H1 (cell line): ENCODE measurements at regions not wholly inside any gene's neighbourhood (a gene's known extent, or its start where the extent isn't known, plus 50 kb on each side); places are given as distances from the start of the nearest gene placed in this dataset.

ENCODE experiments used
- CTCF ChIA-PET: fragments of 300-600 bp; sonication (Branson Sonifier 250); formaldehyde crosslinking; loops from one replicate; lab custom pipeline; 2021; ENCODE audit not compliant: partially characterized antibody; lab: Charles Lee
- POLR2A ChIA-PET: fragments of 300-600 bp; sonication (Branson Sonifier 250); formaldehyde crosslinking; loops from one replicate; lab custom pipeline; 2021; ENCODE audit warnings: inconsistent platforms; ENCODE audit not compliant: partially characterized antibody; lab: Charles Lee
- DNase-seq, 2 experiments: peaks; one replicate each; pipeline versions ENCODE4 v3.0.0 to v3.0.0-alpha.2; 2010 to 2022; ENCODE audit warnings: low spot score in 2 of 2, low read depth in 1 of 2, mixed read lengths in 1 of 2
- FAIRE-seq: peaks from 2 replicates; lab custom pipeline; 2011; peaks lifted over from hg19 to GRCh38; lab: Jason Lieb, UNC
- H2AFZ ChIP-seq: 2 replicates; pipeline ENCODE4 v1.8.1; 2012; ENCODE audit warnings: low read length, inconsistent platforms
- H2AK5ac ChIP-seq: 2 replicates; pipeline ENCODE4 v1.6.1; 2013; ENCODE audit warnings: low read depth, low read length
- H2BK120ac ChIP-seq: replicated peaks from 2 replicates; pipeline ENCODE3; 2013; ENCODE audit warnings: low read depth, low read length, inconsistent platforms
- H2BK12ac ChIP-seq: 2 replicates; pipeline ENCODE4 v1.6.1; 2013; ENCODE audit warnings: low read depth, low read length
- H2BK15ac ChIP-seq: 2 replicates; pipeline ENCODE4 v1.6.1; 2013; ENCODE audit warnings: low read length
- H2BK20ac ChIP-seq: 2 replicates; pipeline ENCODE4 v1.6.1; 2013; ENCODE audit warnings: low read length
- H2BK5ac ChIP-seq: 2 replicates; pipeline ENCODE4 v1.6.1; 2013; ENCODE audit warnings: low read depth, low read length
- H3K14ac ChIP-seq: 2 replicates; pipeline ENCODE4 v1.6.1; 2013; ENCODE audit warnings: inconsistent platforms; ENCODE audit not compliant: insufficient read length
- H3K18ac ChIP-seq: 2 replicates; pipeline ENCODE4 v1.6.1; 2013; ENCODE audit warnings: low read length; ENCODE audit errors: extremely low read depth
- H3K23ac ChIP-seq: 2 replicates; pipeline ENCODE4 v1.6.1; 2013; ENCODE audit warnings: inconsistent platforms; ENCODE audit not compliant: insufficient read length
- H3K23me2 ChIP-seq: 2 replicates; pipeline ENCODE4 v1.6.1; 2013; ENCODE audit warnings: low read depth, low read length
- H3K27ac ChIP-seq: 2 replicates; pipeline ENCODE4 v1.6.1; 2011; ENCODE audit warnings: low read depth, low read length, inconsistent platforms
- H3K27me3 ChIP-seq, 4 experiments: replicated peaks in 1 of 4; 1 replicate in 1 of 4; 2 replicates in 3 of 4; pipeline versions ENCODE4 v1.6.1 to v1.8.1; 2011 to 2013; ENCODE audit warnings: low read length in 3 of 4, mild to moderate bottlenecking in 3 of 4, inconsistent platforms in 2 of 4, mixed read lengths in 2 of 4, moderate library complexity in 1 of 4; ENCODE audit not compliant: control insufficient read depth in 3 of 4, insufficient read depth in 3 of 4; ENCODE audit errors: extremely low read depth in 1 of 4
- H3K36me3 ChIP-seq, 4 experiments: 2 replicates each; pipeline versions ENCODE4 v1.6.1 to v1.8.1; 2011 to 2013; ENCODE audit warnings: mild to moderate bottlenecking in 4 of 4, low read length in 3 of 4, moderate library complexity in 2 of 4, control low read depth in 1 of 4, inconsistent platforms in 1 of 4; ENCODE audit not compliant: insufficient read depth in 4 of 4, control insufficient read depth in 2 of 4
- H3K4ac ChIP-seq: replicated peaks from 2 replicates; pipeline ENCODE3; 2013; ENCODE audit warnings: low read length, low read depth, mixed read lengths, inconsistent platforms; ENCODE audit not compliant: insufficient read length
- H3K4me1 ChIP-seq, 4 experiments: replicated peaks in 1 of 4; 1 replicate in 1 of 4; 2 replicates in 3 of 4; pipeline versions ENCODE4 v1.6.1 to v1.8.1; 2011 to 2013; ENCODE audit warnings: low read length in 3 of 4, inconsistent platforms in 2 of 4, mixed read lengths in 1 of 4; ENCODE audit not compliant: insufficient read depth in 4 of 4, control insufficient read depth in 3 of 4
- H3K4me2 ChIP-seq, 2 experiments: 2 replicates each; pipeline versions ENCODE4 v1.6.1 to v1.8.1; 2011 to 2013; ENCODE audit warnings: low read depth in 2 of 2, low read length in 2 of 2, control low read depth in 1 of 2, inconsistent platforms in 1 of 2, mild to moderate bottlenecking in 1 of 2; ENCODE audit not compliant: insufficient read depth in 1 of 2
- H3K4me3 ChIP-seq, 4 experiments: fragments of 200-600, 300-600 bp in 1 of 4; sonication (generic), shearing (Covaris generic), sonication (Bioruptor Twin) in 1 of 4; 2 replicates each; pipeline versions ENCODE4 v1.5.1 to v1.8.1; 2011 to 2016; ENCODE audit warnings: low read length in 4 of 4, low read depth in 3 of 4, control low read depth in 2 of 4, inconsistent platforms in 2 of 4, mild to moderate bottlenecking in 2 of 4, mixed read lengths in 1 of 4, moderate library complexity in 1 of 4; ENCODE audit not compliant: insufficient read depth in 2 of 4; ENCODE audit errors: extremely low read depth in 1 of 4
- H3K56ac ChIP-seq: replicated peaks from 2 replicates; pipeline ENCODE3; 2013; ENCODE audit warnings: low read depth, mild to moderate bottlenecking, mixed read lengths, low read length, inconsistent platforms; ENCODE audit not compliant: insufficient read length
- H3K79me1 ChIP-seq: 2 replicates; pipeline ENCODE4 v1.6.1; 2013; ENCODE audit warnings: low read depth, low read length, control low read depth
- H3K79me2 ChIP-seq, 2 experiments: 2 replicates each; pipeline versions ENCODE4 v1.6.1 to v1.8.1; 2012 to 2013; ENCODE audit warnings: low read length in 2 of 2, mild to moderate bottlenecking in 2 of 2, inconsistent platforms in 1 of 2; ENCODE audit not compliant: insufficient read depth in 2 of 2, control insufficient read depth in 1 of 2
- H3K9ac ChIP-seq, 4 experiments: replicated peaks in 1 of 4; 1 replicate in 1 of 4; 2 replicates in 3 of 4; pipeline versions ENCODE4 v1.6.1 to v1.8.1; 2011 to 2013; ENCODE audit warnings: low read depth in 3 of 4, low read length in 3 of 4, control low read depth in 2 of 4, mild to moderate bottlenecking in 2 of 4, moderate library complexity in 2 of 4, inconsistent platforms in 1 of 4; ENCODE audit errors: extremely low read depth in 1 of 4
- H3K9me3 ChIP-seq, 2 experiments: 2 replicates each; pipeline versions ENCODE4 v1.6.1 to v1.8.1; 2012 to 2013; ENCODE audit warnings: mild to moderate bottlenecking in 2 of 2, moderate library complexity in 2 of 2, control low read depth in 1 of 2, inconsistent platforms in 1 of 2, low read depth in 1 of 2, low read length in 1 of 2, mixed read lengths in 1 of 2; ENCODE audit not compliant: insufficient read depth in 2 of 2
- H4K20me1 ChIP-seq, 2 experiments: replicated peaks in 1 of 2; 2 replicates each; pipeline versions ENCODE3 to v1.8.1; 2011 to 2013; ENCODE audit warnings: inconsistent platforms in 2 of 2, low read length in 2 of 2, mild to moderate bottlenecking in 1 of 2; ENCODE audit not compliant: insufficient read depth in 2 of 2, control insufficient read depth in 1 of 2
- H4K5ac ChIP-seq: 2 replicates; pipeline ENCODE4 v1.6.1; 2013; ENCODE audit warnings: low read length, low read depth, mixed read lengths, inconsistent platforms; ENCODE audit not compliant: insufficient read length
- H4K8ac ChIP-seq: 2 replicates; pipeline ENCODE4 v1.8.0; 2013; ENCODE audit warnings: mild to moderate bottlenecking, moderate library complexity, low read length, inconsistent platforms; ENCODE audit not compliant: insufficient read depth; ENCODE audit errors: extremely low read depth
- H4K91ac ChIP-seq: replicated peaks from 2 replicates; pipeline ENCODE3; 2013; ENCODE audit warnings: low read length, mixed read lengths, inconsistent platforms; ENCODE audit not compliant: insufficient read length
- ASH2L ChIP-seq: fragments of 200-600, 300-600 bp; sonication (generic); IDR thresholded peaks from one replicate; pipeline ENCODE4 v1.7.1; 2017; ENCODE audit warnings: low read length
- BACH1 ChIP-seq: IDR thresholded peaks from 2 replicates; pipeline ENCODE4 v1.6.1; 2012; ENCODE audit warnings: low read length, improper control_type of control experiment
- CBX5 ChIP-seq: fragments of 300-800, 300-1000 bp; sonication (generic); IDR thresholded peaks from 2 replicates; pipeline ENCODE4 v1.7.1; 2016; ENCODE audit warnings: antibody characterized with exemption, low read length, low read depth
- CBX8 ChIP-seq: fragments of 300-800, 300-1000 bp; sonication (generic); IDR thresholded peaks from 2 replicates; pipeline ENCODE4 v1.7.1; 2016; ENCODE audit warnings: low read depth, low read length, borderline replicate concordance
- KDM1A ChIP-seq: fragments of 200-600, 300-600 bp; sonication (generic); IDR thresholded peaks from 2 replicates; pipeline ENCODE4 v1.7.1; 2016; ENCODE audit warnings: mild to moderate bottlenecking, low read length, borderline replicate concordance
- MAFK ChIP-seq: IDR thresholded peaks from 2 replicates; pipeline ENCODE4 v1.6.1; 2012; ENCODE audit warnings: low read depth, mild to moderate bottlenecking, improper control_type of control experiment, low read length
- NANOG ChIP-seq: IDR thresholded peaks from 2 replicates; pipeline ENCODE4 v1.6.1; 2011; ENCODE audit warnings: low read length, low read depth, mild to moderate bottlenecking, inconsistent platforms; ENCODE audit not compliant: insufficient read depth, poor library complexity, severe bottlenecking
- POLR2A ChIP-seq, 2 experiments: IDR thresholded peaks; 1 replicate in 1 of 2; 2 replicates in 1 of 2; pipeline ENCODE4 v1.6.1; 2011; ENCODE audit warnings: low read depth in 2 of 2, low read length in 2 of 2, mild to moderate bottlenecking in 2 of 2; ENCODE audit errors: control extremely low read depth in 1 of 2
- POLR2AphosphoS5 ChIP-seq: IDR thresholded peaks from 2 replicates; pipeline ENCODE4 v1.6.1; 2011; ENCODE audit warnings: low read depth, low read length
- RAD21 ChIP-seq, 2 experiments: IDR thresholded peaks in 1 of 2; conservative IDR thresholded peaks in 1 of 2; 2 replicates each; pipeline ENCODE4 v1.6.1; 2011; ENCODE audit warnings: low read depth in 2 of 2, low read length in 2 of 2, improper control_type of control experiment in 1 of 2, inconsistent platforms in 1 of 2, mild to moderate bottlenecking in 1 of 2, moderate library complexity in 1 of 2
- RXRA ChIP-seq: IDR thresholded peaks from 2 replicates; pipeline ENCODE4 v1.6.1; 2011; ENCODE audit warnings: low read depth, mild to moderate bottlenecking, low read length, moderate library complexity; ENCODE audit not compliant: insufficient read depth
- TBP ChIP-seq: IDR thresholded peaks from 2 replicates; pipeline ENCODE4 v1.6.1; 2011; ENCODE audit warnings: low read depth, low read length, improper control_type of control experiment
- WGBS, 2 experiments: shearing (Covaris generic) in 1 of 2; methylation state at CpG; one replicate each; pipeline versions ENCODE4 v1.1.6 to v1.1.7; 2013 to 2015; ENCODE audit warnings: low lambda C conversion rate in 2 of 2, mixed read lengths in 2 of 2, inconsistent platforms in 1 of 2, low coverage in 1 of 2, missing lambda C conversion rate in 1 of 2; ENCODE audit not compliant: insufficient replicate concordance in 2 of 2, insufficient coverage in 1 of 2, insufficient read length in 1 of 2; ENCODE audit errors: extremely low coverage in 1 of 2, missing lambda C conversion rate in 1 of 2; 5-methylcytosine and 5-hydroxymethylcytosine counted together
- TF ChIP-seq, protein P1 (sequence below), 3 experiments: IDR thresholded peaks; 1 replicate in 2 of 3; 2 replicates in 1 of 3; pipeline versions ENCODE4 v1.5.1 to v1.6.1; 2011; ENCODE audit warnings: low read length in 3 of 3, mild to moderate bottlenecking in 3 of 3, inconsistent platforms in 2 of 3, low read depth in 1 of 3, moderate library complexity in 1 of 3; ENCODE audit not compliant: insufficient read depth in 1 of 3; ENCODE audit errors: control extremely low read depth in 1 of 3

DNA sequence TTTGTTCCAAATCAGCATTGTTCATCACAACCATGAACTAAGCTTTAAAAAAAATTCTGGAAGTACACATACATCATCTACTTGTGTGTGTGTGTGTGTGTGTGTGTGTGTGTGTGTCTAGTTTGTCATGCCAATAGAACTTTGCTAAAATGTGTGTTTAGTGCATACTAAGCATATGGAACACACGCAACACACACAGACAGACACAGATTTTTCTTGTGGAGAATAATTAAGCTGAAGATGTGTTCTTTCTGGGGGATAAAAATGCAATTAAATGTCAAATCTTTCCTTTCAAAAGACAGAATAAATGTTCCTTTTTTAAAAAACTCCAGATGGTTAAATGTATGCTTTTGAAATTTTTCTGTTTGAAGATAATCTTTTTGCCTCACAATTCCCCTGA lies 530.4 kb upstream of the INTU start:
- Histone ChIP-seq H3K23me2 (no peaks in the 10 kb centered on the region), H3K14ac (no peak overlapping the region), H4K20me1 (no peaks in the 10 kb centered on the region), H3K4me1 (no peaks in the 10 kb centered on the region), H2BK20ac (no peak overlapping the region), H3K27me3 (no peaks in the 10 kb centered on the region), H2AK5ac (no peak overlapping the region), H3K79me2 (no peaks in the 10 kb centered on the region), H3K56ac (no peak overlapping the region), H3K4me3 (no peak overlapping the region), H4K8ac (no peak overlapping the region), H2BK15ac (no peak overlapping the region), H3K23ac (no peak overlapping the region), H2AFZ (no peak overlapping the region), H3K9me3 (no peaks in the 10 kb centered on the region), H3K9ac (no peak overlapping the region), H2BK12ac (no peak overlapping the region), H3K4ac (no peak overlapping the region), H3K4me2 (no peak overlapping the region), H2BK5ac (no peak overlapping the region), H3K18ac (no peak overlapping the region), H3K36me3 (no peaks in the 10 kb centered on the region), H3K79me1 (no peaks in the 10 kb centered on the region), H3K27ac (no peak overlapping the region), H4K5ac (no peak overlapping the region), H2BK120ac (no peak overlapping the region), H4K91ac (no peak overlapping the region)
- 89% methylated on average over 1 of the region's 1 CpG; no CpG with 5 or more reads in 1 of the 2 experiments for WGBS, 2 experiments
- FAIRE-seq (no peak), DNase-seq (no peak)
- ChIA-PET CTCF (interaction anchor here (0.7 kb wide), 1 partner anchor 164 kb away, joined by 3 read pairs; no protein-coding TSS in a partner anchor), POLR2A (no interaction called here)
- TF ChIP-seq, protein P1, sequence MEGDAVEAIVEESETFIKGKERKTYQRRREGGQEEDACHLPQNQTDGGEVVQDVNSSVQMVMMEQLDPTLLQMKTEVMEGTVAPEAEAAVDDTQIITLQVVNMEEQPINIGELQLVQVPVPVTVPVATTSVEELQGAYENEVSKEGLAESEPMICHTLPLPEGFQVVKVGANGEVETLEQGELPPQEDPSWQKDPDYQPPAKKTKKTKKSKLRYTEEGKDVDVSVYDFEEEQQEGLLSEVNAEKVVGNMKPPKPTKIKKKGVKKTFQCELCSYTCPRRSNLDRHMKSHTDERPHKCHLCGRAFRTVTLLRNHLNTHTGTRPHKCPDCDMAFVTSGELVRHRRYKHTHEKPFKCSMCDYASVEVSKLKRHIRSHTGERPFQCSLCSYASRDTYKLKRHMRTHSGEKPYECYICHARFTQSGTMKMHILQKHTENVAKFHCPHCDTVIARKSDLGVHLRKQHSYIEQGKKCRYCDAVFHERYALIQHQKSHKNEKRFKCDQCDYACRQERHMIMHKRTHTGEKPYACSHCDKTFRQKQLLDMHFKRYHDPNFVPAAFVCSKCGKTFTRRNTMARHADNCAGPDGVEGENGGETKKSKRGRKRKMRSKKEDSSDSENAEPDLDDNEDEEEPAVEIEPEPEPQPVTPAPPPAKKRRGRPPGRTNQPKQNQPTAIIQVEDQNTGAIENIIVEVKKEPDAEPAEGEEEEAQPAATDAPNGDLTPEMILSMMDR (IDR thresholded peaks at IDR 0.05; ENCODE audit: control extremely low read depth in 1 of 3, insufficient read depth in 1 of 3, low read depth in 1 of 3, low read length in 3 of 3) = no peak
- TF ChIP-seq ASH2L = no peak
- TF ChIP-seq POLR2AphosphoS5 = no peak
- TF ChIP-seq TBP = no peak
- no peak for TF ChIP-seq CBX5
- no peak for TF ChIP-seq KDM1A
- TF ChIP-seq MAFK = no peak
- TF ChIP-seq POLR2A (IDR thresholded peaks at IDR 0.05; ENCODE audit: control extremely low read depth in 1 of 2, low read depth in 2 of 2, low read length in 2 of 2) = no peak
- TF ChIP-seq NANOG = no peak
- no peak for TF ChIP-seq CBX8
- no peak for TF ChIP-seq BACH1
- no peak for TF ChIP-seq RXRA
- no peak for TF ChIP-seq RAD21 (IDR thresholded peaks at IDR 0.05 in 1 of 2, conservative IDR thresholded peaks at IDR 0.05 in 1 of 2; ENCODE audit: low read depth in 2 of 2, low read length in 2 of 2)
